KMS-11 (cell line): ENCODE measurements at regions not wholly inside any gene's neighbourhood (a gene's known extent, or its start where the extent isn't known, plus 50 kb on each side); places are given as distances from the start of the nearest gene placed in this dataset.

ENCODE experiments used
- H2AFZ ChIP-seq: fragments of 200-600 bp; sonication (generic); 2 replicates; pipeline ENCODE4 v1.6.1; 2016; ENCODE audit warnings: antibody characterized with exemption, mixed run types, low read depth
- H3K27ac ChIP-seq: fragments of 200-600 bp; sonication (generic); 2 replicates; pipeline ENCODE4 v1.6.1; 2016; ENCODE audit warnings: mild to moderate bottlenecking, mixed run types
- H3K27me3 ChIP-seq: fragments of 200-600 bp; sonication (generic); 2 replicates; pipeline ENCODE4 v1.6.1; 2017; ENCODE audit warnings: mild to moderate bottlenecking, low read depth, mixed run types, moderate library complexity; ENCODE audit not compliant: insufficient read depth
- H3K36me3 ChIP-seq: fragments of 200-600 bp; sonication (generic); 2 replicates; pipeline ENCODE4 v1.6.1; 2017; ENCODE audit warnings: mild to moderate bottlenecking, mixed run types; ENCODE audit not compliant: insufficient read depth
- H3K4me1 ChIP-seq: fragments of 200-600 bp; sonication (generic); 2 replicates; pipeline ENCODE4 v1.6.1; 2016; ENCODE audit warnings: mild to moderate bottlenecking, low read depth, mixed run types; ENCODE audit not compliant: poor library complexity, severe bottlenecking
- H3K4me2 ChIP-seq: fragments of 200-600 bp; sonication (generic); 2 replicates; pipeline ENCODE4 v1.7.0; 2016; ENCODE audit warnings: mild to moderate bottlenecking, mixed run types
- H3K4me3 ChIP-seq: fragments of 200-600 bp; sonication (generic); IDR thresholded peaks from 2 replicates; pipeline ENCODE4 v1.6.1; 2017; ENCODE audit warnings: low read depth, low read length, mixed read lengths; ENCODE audit not compliant: insufficient read depth
- H3K79me2 ChIP-seq: fragments of 200-600 bp; sonication (generic); 2 replicates; pipeline ENCODE4 v1.6.1; 2016; ENCODE audit warnings: low read depth, mixed run types; ENCODE audit not compliant: insufficient read depth
- H3K9ac ChIP-seq: fragments of 200-600 bp; sonication (generic); 2 replicates; pipeline ENCODE4 v1.6.1; 2016; ENCODE audit warnings: mild to moderate bottlenecking, mixed run types
- H4K20me1 ChIP-seq: fragments of 200-600 bp; sonication (generic); 2 replicates; pipeline ENCODE4 v1.6.1; 2016; ENCODE audit warnings: mild to moderate bottlenecking, mixed run types; ENCODE audit not compliant: insufficient read depth
- CTCF ChIP-seq: fragments of 200-600 bp; sonication (generic); conservative IDR thresholded peaks from 2 replicates; pipeline ENCODE4 v1.6.1; 2017; ENCODE audit warnings: low read depth, mild to moderate bottlenecking, antibody characterized with exemption, low read length, moderate library complexity, mixed read lengths

GRCh38 chr20:3304456-3304855 is 65.5 kb upstream of the SLC4A11 start:
- Histone ChIP-seq H3K79me2 (no peaks in the 10 kb centered on the region), H4K20me1 (no peaks in the 10 kb centered on the region), H3K27ac (no peak overlapping the region), H3K4me3 (no peak overlapping the region), H3K9ac (no peak overlapping the region), H3K27me3 (no peaks in the 10 kb centered on the region), H3K36me3 (no peaks in the 10 kb centered on the region), H3K4me2 (no peak overlapping the region), H3K4me1 (no peaks in the 10 kb centered on the region), H2AFZ (no peak overlapping the region)
- no peak for TF ChIP-seq CTCF

DNA sequence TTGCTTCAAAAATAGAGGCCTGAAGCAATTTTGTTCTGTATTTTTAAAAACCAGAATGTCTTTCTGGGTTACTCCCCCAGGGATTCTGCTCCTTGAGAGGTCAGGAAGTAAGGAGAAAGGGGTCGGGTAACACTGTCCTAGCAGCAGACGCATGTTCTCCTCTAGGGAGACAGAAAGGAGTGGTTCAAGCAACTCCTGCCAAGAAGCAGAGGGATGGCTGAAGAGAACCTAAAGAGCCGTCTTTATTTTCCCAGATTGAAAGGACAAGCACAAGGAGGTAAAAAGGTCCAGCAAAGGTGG is 58.0 kb upstream of the SLC4A11 start:
- no peak overlapping the region for H3K27ac ChIP-seq
- H3K4me2 ChIP-seq, result no peak overlapping the region
- no peak for TF ChIP-seq CTCF

DNA sequence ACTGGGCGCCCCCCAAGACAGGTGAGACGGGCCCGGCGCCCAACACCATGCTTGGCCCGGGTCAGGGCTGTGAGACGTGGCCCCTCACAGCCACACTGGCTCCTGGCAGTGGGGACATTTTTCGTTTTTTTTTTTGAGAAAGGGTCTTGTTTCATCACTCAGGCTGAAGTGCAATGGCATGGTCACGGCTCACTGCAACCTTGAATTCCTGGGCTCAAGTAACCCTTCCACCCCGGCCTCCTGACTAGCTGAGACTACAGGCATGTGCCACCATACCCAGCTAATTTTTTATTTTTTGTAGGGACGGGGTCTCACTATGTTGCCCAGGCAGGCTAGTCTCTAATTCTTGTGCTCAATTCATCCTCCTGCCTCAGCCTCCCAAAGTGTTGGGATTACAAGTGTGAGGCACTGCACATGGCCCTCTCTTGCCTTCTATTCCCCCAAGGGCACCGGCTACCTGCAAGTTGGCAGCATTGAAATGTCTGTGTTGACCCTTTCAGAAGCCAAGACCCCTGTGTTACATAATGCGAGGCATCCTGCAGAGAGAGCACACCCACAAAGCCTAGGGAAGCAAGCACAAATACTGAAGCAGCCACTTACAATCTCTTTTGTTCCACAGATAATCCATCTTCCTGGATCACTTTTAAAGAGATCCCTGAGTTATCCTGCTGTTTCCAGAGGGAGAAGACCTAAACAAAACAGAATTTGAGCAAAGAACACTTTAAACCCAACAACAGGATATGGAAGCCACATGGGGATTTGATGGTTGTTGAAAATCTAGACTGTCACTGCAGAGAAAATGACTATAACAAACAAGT is 57.5 kb upstream of the SLC4A11 start:
- H3K4me2 ChIP-seq, result no peak overlapping the region
- H2AFZ ChIP-seq, result no peak overlapping the region
- no peak for TF ChIP-seq CTCF
- no peaks in the 10 kb centered on the region for H3K36me3 ChIP-seq
- no peaks in the 10 kb centered on the region for H3K27me3 ChIP-seq
- H3K9ac ChIP-seq, result no peak overlapping the region
- no peak overlapping the region for H3K4me3 ChIP-seq
- H3K27ac ChIP-seq, result no peak overlapping the region
- H3K79me2 ChIP-seq, result no peaks in the 10 kb centered on the region
- no peaks in the 10 kb centered on the region for H4K20me1 ChIP-seq
- H3K4me1 ChIP-seq, result no peaks in the 10 kb centered on the region

More for the DNA sequence above, 58.0 kb upstream of the SLC4A11 start:
- Histone ChIP-seq H4K20me1 (no peaks in the 10 kb centered on the region), H2AFZ (no peak overlapping the region), H3K36me3 (no peaks in the 10 kb centered on the region), H3K4me1 (no peaks in the 10 kb centered on the region), H3K79me2 (no peaks in the 10 kb centered on the region), H3K4me3 (no peak overlapping the region), H3K27me3 (no peaks in the 10 kb centered on the region), H3K9ac (no peak overlapping the region)
